BE2C (cell line): ENCODE measurements at regions not wholly inside any gene's neighbourhood (a gene's known extent, or its start where the extent isn't known, plus 50 kb on each side); places are given as distances from the start of the nearest gene placed in this dataset.

Source experiments
- DNase-seq: peaks from one replicate; pipeline ENCODE4 v3.0.0-alpha.2; 2020
- H3K27me3 ChIP-seq: fragments of 250-450 bp; sonication (Bioruptor Pico); 2 replicates; pipeline ENCODE4 v1.5.1; 2020; ENCODE audit warnings: mild to moderate bottlenecking
- H3K36me3 ChIP-seq: fragments of 250-450 bp; sonication (Bioruptor Pico); 2 replicates; pipeline ENCODE4 v1.5.1; 2020; ENCODE audit warnings: mild to moderate bottlenecking
- H3K4me1 ChIP-seq: fragments of 250-450 bp; sonication (Bioruptor Pico); 2 replicates; pipeline ENCODE4 v1.5.1; 2020
- H3K4me3 ChIP-seq: 2 replicates; pipeline ENCODE4 v1.5.1; 2011; ENCODE audit warnings: low read depth, low read length
- H3K9me3 ChIP-seq: fragments of 250-450 bp; sonication (Bioruptor Pico); 2 replicates; pipeline ENCODE4 v1.5.1; 2020
- TF ChIP-seq, protein P1 (sequence below): IDR thresholded peaks from 2 replicates; pipeline ENCODE4 v1.5.1; 2012; ENCODE audit warnings: mild to moderate bottlenecking, low read depth, low read length

DNA sequence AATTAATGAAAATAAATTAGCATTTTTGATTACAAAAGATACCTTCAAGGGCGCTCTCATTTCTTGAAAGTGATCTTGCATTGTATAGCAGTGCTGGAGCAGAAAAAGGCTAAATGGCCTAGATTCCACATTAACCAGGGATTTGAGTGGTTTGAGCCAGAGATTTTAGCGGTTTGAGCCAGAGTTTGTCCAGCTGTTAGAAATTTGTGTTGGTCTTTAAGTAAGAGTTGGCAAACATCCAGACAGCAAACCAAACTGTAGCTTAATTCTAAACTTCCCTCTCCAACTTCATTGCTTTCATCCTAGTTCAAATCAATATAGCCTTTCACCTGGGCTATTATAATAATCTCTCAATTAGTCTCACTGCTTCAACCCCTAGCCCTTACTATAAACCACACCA is 351.7 kb downstream of the IGSF11 start:
- DNase-seq = no peak
- Histone ChIP-seq H3K4me1 (no peaks in the 10 kb centered on the region), H3K9me3 (no peaks in the 10 kb centered on the region), H3K36me3 (no peaks in the 10 kb centered on the region), H3K27me3 (peaks cover 5% of the 10 kb centered on the region), H3K4me3 (no peak overlapping the region)
- TF ChIP-seq, protein P1, sequence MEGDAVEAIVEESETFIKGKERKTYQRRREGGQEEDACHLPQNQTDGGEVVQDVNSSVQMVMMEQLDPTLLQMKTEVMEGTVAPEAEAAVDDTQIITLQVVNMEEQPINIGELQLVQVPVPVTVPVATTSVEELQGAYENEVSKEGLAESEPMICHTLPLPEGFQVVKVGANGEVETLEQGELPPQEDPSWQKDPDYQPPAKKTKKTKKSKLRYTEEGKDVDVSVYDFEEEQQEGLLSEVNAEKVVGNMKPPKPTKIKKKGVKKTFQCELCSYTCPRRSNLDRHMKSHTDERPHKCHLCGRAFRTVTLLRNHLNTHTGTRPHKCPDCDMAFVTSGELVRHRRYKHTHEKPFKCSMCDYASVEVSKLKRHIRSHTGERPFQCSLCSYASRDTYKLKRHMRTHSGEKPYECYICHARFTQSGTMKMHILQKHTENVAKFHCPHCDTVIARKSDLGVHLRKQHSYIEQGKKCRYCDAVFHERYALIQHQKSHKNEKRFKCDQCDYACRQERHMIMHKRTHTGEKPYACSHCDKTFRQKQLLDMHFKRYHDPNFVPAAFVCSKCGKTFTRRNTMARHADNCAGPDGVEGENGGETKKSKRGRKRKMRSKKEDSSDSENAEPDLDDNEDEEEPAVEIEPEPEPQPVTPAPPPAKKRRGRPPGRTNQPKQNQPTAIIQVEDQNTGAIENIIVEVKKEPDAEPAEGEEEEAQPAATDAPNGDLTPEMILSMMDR = no peak

- no peak for DNase-seq
- TF ChIP-seq, protein P1 = no peak
- H3K9me3 ChIP-seq = no peaks in the 10 kb centered on the region
- H3K36me3 ChIP-seq = no peaks in the 10 kb centered on the region
- H3K4me3 ChIP-seq = no peak overlapping the region
- H3K27me3 ChIP-seq = peaks cover 5% of the 10 kb centered on the region
- no peaks in the 10 kb centered on the region for H3K4me1 ChIP-seq
Measured at GRCh38 chr3:118683636-118684035, 351.0 kb downstream of the IGSF11 start.

DNA sequence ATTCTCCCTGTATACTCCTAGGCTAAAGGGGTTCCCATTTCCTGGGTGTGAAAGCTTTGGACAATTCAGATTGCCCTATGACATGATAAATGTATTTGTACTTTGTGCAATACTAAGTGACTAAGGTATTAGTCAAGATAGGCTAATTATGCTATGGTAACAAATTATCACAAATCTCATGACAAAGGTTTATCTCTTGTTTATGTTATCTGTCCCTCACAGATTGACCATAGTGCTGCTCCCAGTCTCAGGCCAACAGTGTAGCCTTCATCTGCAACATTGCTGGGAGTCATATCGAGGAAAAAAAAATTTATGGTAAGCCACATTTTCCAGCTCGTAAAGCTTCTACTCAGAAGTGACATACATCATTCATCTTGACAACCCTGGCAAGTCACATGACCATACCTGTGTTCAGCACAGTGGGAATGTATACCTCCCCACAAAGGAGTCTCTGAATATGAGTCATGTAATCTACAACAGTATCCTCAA is 346.2 kb downstream of the IGSF11 start:
- peaks cover 5% of the 10 kb centered on the region for H3K27me3 ChIP-seq
- no peak for DNase-seq

DNA sequence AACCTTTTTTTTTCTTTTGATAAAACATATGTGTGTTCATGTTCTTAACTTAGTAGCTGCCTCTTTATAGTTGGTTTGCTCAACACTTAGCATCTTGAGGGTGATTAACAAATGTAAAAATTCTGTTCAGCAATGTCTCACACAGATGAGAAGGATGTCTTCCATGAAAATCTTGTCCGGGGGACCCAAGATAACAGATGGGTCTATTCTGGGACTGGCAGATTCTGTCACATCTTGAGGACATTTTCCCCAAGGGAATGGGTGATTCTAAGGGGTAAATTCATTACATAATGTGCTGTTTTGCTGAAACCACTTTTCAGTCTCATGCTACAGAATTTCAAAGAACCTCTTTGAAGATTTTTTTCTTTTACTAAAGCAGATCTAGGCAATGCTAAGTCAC is 342.2 kb downstream of the IGSF11 start:
- no peak for DNase-seq
- H3K9me3 ChIP-seq = no peaks in the 10 kb centered on the region
- H3K4me3 ChIP-seq = no peak overlapping the region
- TF ChIP-seq, protein P1 = no peak
- H3K4me1 ChIP-seq = no peaks in the 10 kb centered on the region
- H3K36me3 ChIP-seq = no peaks in the 10 kb centered on the region
- H3K27me3 ChIP-seq = no peaks in the 10 kb centered on the region; the same call in 1 of the 2 replicates

More for the DNA sequence above, 346.2 kb downstream of the IGSF11 start:
- Histone ChIP-seq H3K4me1 (no peaks in the 10 kb centered on the region), H3K4me3 (no peak overlapping the region), H3K36me3 (no peaks in the 10 kb centered on the region), H3K9me3 (no peaks in the 10 kb centered on the region)
- TF ChIP-seq, protein P1 = no peak

GRCh38 chr3:118705487-118706219 is 329.0 kb downstream of the IGSF11 start:
- peaks cover 18% of the 10 kb centered on the region for H3K27me3 ChIP-seq
- H3K4me1 ChIP-seq = no peaks in the 10 kb centered on the region
- TF ChIP-seq, protein P1 = no peak
- no peak overlapping the region for H3K4me3 ChIP-seq
- no peak for DNase-seq
- no peaks in the 10 kb centered on the region for H3K9me3 ChIP-seq
- H3K36me3 ChIP-seq = no peaks in the 10 kb centered on the region

- no peak for DNase-seq
- Histone ChIP-seq H3K4me3 (no peak overlapping the region), H3K27me3 (peaks cover 12% of the 10 kb centered on the region), H3K9me3 (no peaks in the 10 kb centered on the region), H3K4me1 (no peaks in the 10 kb centered on the region), H3K36me3 (no peaks in the 10 kb centered on the region)
- TF ChIP-seq, protein P1 = no peak
Measured at GRCh38 chr3:118707991-118708390, 326.7 kb downstream of the IGSF11 start.
